ENCODE measurements at regions not wholly inside any gene's neighbourhood (a gene's known extent, or its start where the extent isn't known, plus 50 kb on each side); places are given as distances from the start of the nearest gene placed in this dataset.

- no peak for TF ChIP-seq CTCF (IDR thresholded peaks at IDR 0.05)
- no peak for TF ChIP-seq POLR2A (IDR thresholded peaks at IDR 0.05; ENCODE audit: low read depth)
These were observed 135.9 kb upstream of the KIRREL3 start for GRCh38 chr11:127136438-127136837.
